HG03565 (cell line): ENCODE measurements at regions not wholly inside any gene's neighbourhood (a gene's known extent, or its start where the extent isn't known, plus 50 kb on each side); places are given as distances from the start of the nearest gene placed in this dataset.
"Not testable (repeated sequence)": the region's sequence is repeated elsewhere in the genome, so short reads cannot be mapped to it uniquely, and the experiment has no call there.

Experiments used
- ATAC-seq: cut with Tn5 transposase; IDR thresholded peaks from one replicate; pipeline ENCODE4 v1.9.1; 2021; ENCODE audit warnings: mild to moderate bottlenecking, moderate library complexity; ENCODE audit not compliant: unreplicated experiment

GRCh38 chr10:53664282-53665019 lies 891.9 kb upstream of the MBL2 start:
- ATAC-seq: no peak

DNA sequence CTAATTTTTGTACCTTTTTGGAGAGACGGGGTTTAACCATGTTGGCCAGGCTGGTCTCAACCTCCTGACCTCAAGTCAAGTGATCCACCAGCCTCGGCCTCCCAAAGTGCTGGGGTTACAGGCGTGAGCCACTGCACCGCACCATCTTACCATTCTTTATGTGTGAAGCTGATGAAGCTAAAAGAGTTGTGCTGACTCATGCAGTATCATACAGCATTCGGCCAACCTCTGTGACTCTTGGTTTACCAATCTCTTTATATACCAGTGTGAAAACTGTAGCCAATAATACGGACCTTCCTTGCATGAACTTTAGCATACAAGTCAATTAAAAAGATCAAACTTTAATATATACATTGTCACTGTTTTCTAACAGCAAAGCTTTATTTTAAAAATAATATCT lies 878.2 kb upstream of the MBL2 start:
- ATAC-seq: no peak

DNA sequence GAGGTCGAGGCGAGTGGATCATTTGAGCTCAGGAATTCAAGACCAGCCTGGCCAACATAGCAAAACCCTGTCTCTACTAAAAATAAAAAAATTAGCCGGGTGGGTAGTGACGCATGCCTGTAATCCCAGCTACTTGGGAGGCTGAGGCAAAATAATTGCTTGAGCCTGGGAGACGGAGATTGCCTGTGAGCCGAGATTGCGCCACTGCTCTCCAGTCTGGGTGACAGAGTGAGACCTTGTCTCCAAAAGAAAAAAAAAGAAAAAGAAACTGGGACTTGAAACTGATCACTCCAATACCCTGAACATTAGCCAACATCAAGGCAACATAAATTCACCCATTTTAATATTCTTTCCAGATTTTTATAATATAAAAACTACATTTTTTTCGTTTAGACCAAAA lies 874.6 kb upstream of the MBL2 start:
- not testable (repeated sequence) for ATAC-seq

- ATAC-seq: no peak
These were observed 873.9 kb upstream of the MBL2 start for GRCh38 chr10:53646525-53646924.

GRCh38 chr10:53645951-53646350 lies 873.4 kb upstream of the MBL2 start:
- no peak for ATAC-seq

DNA sequence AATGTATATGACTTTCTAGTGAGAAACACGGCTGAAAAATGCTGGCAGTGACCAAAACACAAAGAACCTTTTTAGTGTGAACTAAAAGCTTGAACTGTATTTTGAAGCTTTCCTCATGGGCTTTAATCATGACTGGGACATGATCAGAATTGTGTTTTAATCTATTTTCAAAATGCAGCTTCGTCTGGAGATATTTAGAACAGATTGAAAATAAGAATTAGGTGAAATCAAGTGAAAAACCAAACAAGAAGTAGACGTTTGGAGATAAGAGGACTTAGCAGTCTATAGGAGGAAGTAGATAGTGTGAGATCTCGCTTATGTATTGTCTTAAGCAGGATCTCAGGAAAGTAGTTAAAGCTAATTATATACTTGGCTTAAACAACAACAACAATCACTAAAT lies 865.4 kb upstream of the MBL2 start:
- no peak for ATAC-seq

DNA sequence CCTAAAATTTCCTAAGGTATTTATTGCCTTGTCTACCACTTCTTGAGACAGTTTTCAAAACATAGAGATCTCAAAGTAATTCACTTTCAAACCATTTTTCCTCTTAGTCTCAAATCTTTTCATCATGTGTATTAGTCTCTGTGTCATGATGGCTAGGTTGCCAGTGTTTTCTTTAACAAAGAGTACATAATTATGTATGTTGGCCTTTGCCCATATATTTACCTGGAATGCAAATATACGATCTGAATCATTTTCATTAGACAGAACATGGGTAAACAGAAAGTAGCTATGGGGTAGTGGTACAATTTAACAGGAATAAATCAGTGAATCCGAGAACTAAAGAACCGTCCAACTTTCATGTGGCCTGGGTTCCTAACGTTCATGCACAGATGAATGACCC lies 852.1 kb upstream of the MBL2 start:
- no peak for ATAC-seq

DNA sequence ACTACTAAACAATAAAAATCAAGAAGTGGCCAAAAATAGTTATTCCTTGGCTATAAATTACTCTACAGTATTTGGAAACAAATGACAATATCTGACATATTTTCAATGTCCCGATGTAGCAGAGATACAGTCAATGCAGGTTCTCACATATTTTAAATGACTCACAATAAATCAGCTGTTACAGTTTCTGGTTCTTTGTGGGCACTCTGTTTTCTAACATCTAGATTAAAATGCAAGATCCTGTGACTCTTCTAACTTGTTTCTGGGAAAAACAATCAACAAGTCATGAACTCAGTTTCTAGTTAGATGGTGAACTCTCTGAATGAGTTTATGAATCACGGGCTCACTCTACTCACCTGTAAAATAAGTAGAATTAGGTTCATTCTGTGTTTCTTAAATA lies 849.6 kb upstream of the MBL2 start:
- ATAC-seq: no peak

GRCh38 chr10:53619671-53620070 lies 847.1 kb upstream of the MBL2 start:
- ATAC-seq: no peak

DNA sequence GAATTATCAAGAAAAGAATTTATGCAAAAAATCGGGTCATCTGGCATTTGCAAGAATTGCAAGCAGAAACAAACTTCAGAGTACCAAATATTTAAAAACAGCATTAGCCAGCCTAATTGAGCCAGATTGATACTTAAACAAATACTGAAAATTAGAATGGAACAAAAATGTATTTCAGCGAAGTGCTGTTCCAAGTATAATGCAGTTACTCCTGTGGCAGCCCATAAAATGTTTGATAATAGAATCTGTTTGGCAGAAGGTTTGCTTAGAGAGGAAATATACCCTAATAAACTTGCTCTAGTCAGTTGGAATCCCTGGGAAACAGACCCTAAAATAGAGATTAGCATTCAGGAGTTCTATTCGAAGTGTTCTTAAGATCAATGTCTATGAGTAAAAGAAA lies 835.1 kb upstream of the MBL2 start:
- no peak for ATAC-seq

GRCh38 chr10:53606981-53607380 lies 834.4 kb upstream of the MBL2 start:
- no peak for ATAC-seq

- peak; percentile 68 for ATAC-seq
These were observed 828.8 kb upstream of the MBL2 start for GRCh38 chr10:53601260-53601875.

GRCh38 chr10:53598914-53599313 lies 826.3 kb upstream of the MBL2 start:
- no peak for ATAC-seq

GRCh38 chr10:53597835-53598251 lies 825.3 kb upstream of the MBL2 start:
- no peak for ATAC-seq

GRCh38 chr10:53580465-53580864 lies 807.9 kb upstream of the MBL2 start:
- ATAC-seq: no peak

- no peak for ATAC-seq
These were observed 807.2 kb upstream of the MBL2 start for GRCh38 chr10:53579773-53580172.

- no peak for ATAC-seq
These were observed 801.4 kb upstream of the MBL2 start for GRCh38 chr10:53574024-53574423.

DNA sequence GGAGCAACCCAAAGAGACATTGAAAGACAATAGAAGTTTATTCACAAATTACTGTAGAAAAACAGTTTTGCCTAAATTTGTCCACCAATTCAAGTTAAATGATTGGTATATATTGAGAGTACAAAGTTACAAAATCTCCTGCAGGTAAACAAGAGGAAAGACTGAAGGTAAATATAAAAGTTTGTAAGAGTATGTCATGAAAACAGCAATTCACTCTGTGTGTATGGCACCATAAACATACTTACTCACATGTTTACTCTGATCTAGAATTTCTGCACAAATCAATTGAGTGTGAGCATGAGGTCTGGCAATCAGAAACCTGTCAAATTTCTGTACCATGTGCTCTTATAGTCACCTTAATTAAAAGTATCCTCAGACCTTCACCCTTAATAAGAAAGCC lies 800.9 kb upstream of the MBL2 start:
- ATAC-seq: no peak

DNA sequence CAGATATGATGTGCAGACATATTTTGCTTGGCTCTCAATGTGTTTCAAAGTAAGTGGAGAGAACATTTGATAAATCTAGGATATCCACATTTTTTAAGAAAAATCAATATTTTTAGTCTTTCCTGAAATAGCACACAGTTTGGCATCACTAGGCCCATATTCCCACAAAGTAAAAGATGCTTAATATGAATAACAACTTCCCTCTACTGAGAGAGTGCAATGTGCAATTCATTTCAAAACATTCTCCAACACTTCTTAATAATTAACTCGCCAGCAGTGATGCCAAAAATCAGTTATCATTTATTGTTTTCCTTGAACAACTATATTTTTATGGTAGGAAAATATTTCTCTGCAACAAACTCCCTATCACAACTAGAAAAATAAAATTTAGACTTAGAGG lies 800.2 kb upstream of the MBL2 start:
- ATAC-seq: no peak

DNA sequence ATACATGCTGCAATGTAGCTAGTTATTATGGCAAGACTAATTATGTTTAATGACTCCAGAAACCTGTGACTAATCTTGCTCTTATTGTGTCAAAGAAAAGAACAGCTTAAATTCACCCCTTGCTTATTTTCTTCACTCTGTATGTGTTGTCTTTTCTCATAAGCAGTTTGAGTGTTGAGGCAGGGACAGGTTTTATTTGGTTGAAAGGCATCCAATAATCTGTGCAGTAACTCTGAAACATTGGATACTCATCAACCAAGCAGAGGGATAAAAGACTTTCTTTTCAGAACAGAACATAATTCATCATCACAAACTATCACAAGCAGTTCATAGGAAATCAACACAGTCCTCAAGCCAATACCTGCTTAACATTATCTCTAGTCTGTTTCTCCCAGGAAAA lies 797.6 kb upstream of the MBL2 start:
- ATAC-seq: no peak

- ATAC-seq: no peak
These were observed 796.9 kb upstream of the MBL2 start for GRCh38 chr10:53569455-53569854.

DNA sequence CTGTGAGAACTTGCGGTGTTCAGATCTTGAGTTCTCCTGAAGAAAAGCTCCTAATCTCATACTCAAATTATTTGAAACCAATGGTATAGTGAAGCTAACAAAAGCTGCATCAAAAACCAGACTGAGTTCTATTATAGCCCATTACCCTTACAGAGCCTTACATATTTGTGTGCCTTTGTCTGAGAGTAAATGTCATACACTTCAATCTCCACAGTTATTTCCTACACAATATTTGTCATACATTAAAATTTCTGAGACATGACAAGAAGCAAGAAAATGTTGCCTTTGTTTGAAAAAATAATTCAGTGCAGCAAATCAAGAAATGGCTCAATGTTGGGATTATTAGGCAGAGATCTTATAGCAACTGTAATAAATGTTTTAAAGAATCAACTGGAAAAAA lies 776.1 kb upstream of the MBL2 start:
- no peak for ATAC-seq

GRCh38 chr10:53547364-53547763 lies 774.8 kb upstream of the MBL2 start:
- ATAC-seq: no peak
